ENCODE measurements at regions not wholly inside any gene's neighbourhood (a gene's known extent, or its start where the extent isn't known, plus 50 kb on each side); places are given as distances from the start of the nearest gene placed in this dataset.
A peak's percentile ranks its signal among the peaks of the same experiment; 100 is the strongest.

DNA sequence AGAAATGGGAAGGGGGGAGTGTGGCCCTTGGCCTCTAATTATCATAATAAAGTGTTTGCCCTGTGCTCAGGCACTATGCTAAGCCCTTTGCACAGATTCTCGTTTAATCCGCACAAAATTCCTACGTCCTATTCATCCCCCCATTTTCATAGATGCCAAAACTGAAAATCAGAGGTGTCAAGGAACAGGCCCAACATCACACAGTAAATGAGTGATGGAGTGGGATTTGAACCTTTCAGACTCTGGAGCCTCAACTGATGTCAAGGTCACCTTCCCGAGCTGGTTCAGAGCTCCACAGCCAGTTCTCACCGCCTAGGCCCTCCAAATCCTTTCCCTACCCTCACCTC is 80.7 kb downstream of the IRF2BPL start:
- intact Hi-C loops (cut with DNase I, micrococcal nuclease) = loop anchor here in 1 of 2 donors (10.0 kb wide), 1 partner anchor 97 kb away; no protein-coding TSS in a partner anchor
- no peaks in the 10 kb centered on the region for H3K36me3 ChIP-seq (ENCODE audit: low read depth)
- H3K4me1 ChIP-seq (ENCODE audit: low read depth) = peaks cover 13% of the 10 kb centered on the region
- TF ChIP-seq, protein P1, sequence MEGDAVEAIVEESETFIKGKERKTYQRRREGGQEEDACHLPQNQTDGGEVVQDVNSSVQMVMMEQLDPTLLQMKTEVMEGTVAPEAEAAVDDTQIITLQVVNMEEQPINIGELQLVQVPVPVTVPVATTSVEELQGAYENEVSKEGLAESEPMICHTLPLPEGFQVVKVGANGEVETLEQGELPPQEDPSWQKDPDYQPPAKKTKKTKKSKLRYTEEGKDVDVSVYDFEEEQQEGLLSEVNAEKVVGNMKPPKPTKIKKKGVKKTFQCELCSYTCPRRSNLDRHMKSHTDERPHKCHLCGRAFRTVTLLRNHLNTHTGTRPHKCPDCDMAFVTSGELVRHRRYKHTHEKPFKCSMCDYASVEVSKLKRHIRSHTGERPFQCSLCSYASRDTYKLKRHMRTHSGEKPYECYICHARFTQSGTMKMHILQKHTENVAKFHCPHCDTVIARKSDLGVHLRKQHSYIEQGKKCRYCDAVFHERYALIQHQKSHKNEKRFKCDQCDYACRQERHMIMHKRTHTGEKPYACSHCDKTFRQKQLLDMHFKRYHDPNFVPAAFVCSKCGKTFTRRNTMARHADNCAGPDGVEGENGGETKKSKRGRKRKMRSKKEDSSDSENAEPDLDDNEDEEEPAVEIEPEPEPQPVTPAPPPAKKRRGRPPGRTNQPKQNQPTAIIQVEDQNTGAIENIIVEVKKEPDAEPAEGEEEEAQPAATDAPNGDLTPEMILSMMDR (IDR thresholded peaks at IDR 0.05) = no peak
- DNase-seq = no peak
- H3K4me3 ChIP-seq = no peak overlapping the region
- no peaks in the 10 kb centered on the region for H3K9me3 ChIP-seq
- ATAC-seq = no peak

- ATAC-seq (peak; percentile 89), DNase-seq (peak; percentile 88 to 91 (median 89))
- H3K36me3 ChIP-seq (ENCODE audit: low read depth) = no peaks in the 10 kb centered on the region
- TF ChIP-seq, protein P1 (IDR thresholded peaks at IDR 0.05) = peak; percentile 33
- intact Hi-C loops (cut with DNase I, micrococcal nuclease) = loop anchor here in 1 of 2 donors (10.0 kb wide), 1 partner anchor 98 kb away; no protein-coding TSS in a partner anchor
- H3K9me3 ChIP-seq = no peaks in the 10 kb centered on the region
- peaks cover 13% of the 10 kb centered on the region for H3K4me1 ChIP-seq (ENCODE audit: low read depth)
- H3K4me3 ChIP-seq = no peak overlapping the region
These were observed 81.2 kb downstream of the IRF2BPL start for GRCh38 chr14:76947078-76947837.

GRCh38 chr14:76946753-76947077 is 81.8 kb downstream of the IRF2BPL start:
- DNase-seq = no peak
- Histone ChIP-seq H3K4me1 (ENCODE audit: low read depth) (peaks cover 13% of the 10 kb centered on the region), H3K9me3 (no peaks in the 10 kb centered on the region), H3K4me3 (no peak overlapping the region), H3K36me3 (ENCODE audit: low read depth) (no peaks in the 10 kb centered on the region)
- TF ChIP-seq, protein P1 (IDR thresholded peaks at IDR 0.05) = no peak
- no peak for ATAC-seq
- intact Hi-C loops (cut with DNase I, micrococcal nuclease) = loop anchor here in 1 of 2 donors (10.0 kb wide), 1 partner anchor 98 kb away; no protein-coding TSS in a partner anchor

- DNase-seq = no peak
- H3K9me3 ChIP-seq = no peaks in the 10 kb centered on the region
- H3K4me1 ChIP-seq (ENCODE audit: low read depth) = peaks cover 13% of the 10 kb centered on the region
- no peak for ATAC-seq
- no peak overlapping the region for H3K4me3 ChIP-seq
- intact Hi-C loops (cut with DNase I, micrococcal nuclease) = loop anchor here in 1 of 2 donors (10.0 kb wide), 1 partner anchor 102 kb away; no protein-coding TSS in a partner anchor
- TF ChIP-seq, protein P1 (IDR thresholded peaks at IDR 0.05) = no peak
- H3K36me3 ChIP-seq (ENCODE audit: low read depth) = no peaks in the 10 kb centered on the region
These were observed 85.4 kb downstream of the IRF2BPL start for GRCh38 chr14:76943072-76943471.

DNA sequence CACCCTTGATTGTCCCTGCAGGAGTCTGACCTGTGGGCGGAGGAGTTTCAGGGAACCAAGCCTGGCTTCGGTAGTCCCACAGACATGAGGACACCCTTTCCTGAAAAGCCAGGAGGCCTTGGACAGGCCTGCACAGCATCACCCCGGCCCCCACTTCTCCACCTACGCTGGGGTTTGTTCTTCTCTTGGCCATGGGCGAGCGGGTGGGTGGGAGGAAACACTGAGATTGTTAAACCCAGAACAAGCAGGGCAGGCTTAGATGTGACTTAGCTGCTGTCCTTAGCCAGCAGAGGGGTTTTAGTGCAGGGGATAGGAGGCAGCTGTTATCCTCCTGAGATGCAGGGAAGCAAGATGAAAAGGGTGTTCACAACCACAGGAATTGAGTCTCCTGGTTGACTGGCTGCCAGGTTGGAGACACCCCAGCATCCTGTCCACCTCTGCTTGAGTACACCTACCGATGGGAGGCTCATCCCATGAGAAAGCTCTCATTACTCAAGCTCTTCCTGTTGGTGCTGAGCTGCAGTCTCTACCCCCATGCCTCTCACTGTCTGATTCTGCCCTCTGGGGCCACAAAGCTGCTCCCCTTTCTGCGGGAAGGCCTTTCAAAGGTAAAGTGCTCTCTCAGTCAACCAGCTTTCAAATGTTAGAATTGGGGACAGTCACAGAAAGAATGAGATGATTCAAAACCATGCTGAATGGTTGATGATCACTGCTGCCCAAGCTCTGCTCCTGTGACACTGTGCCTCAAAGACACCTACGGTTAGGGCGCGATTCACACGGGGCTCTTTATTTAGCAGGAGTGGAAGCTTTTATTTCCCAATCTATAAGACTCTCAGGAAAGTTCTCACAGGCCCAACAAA is 86.3 kb downstream of the IRF2BPL start:
- ATAC-seq = no peak
- no peaks in the 10 kb centered on the region for H3K9me3 ChIP-seq
- intact Hi-C loops (cut with DNase I, micrococcal nuclease) = loop anchor here in 1 of 2 donors (10.0 kb wide), 1 partner anchor 103 kb away; no protein-coding TSS in a partner anchor
- no peak overlapping the region for H3K4me3 ChIP-seq
- TF ChIP-seq, protein P1 (IDR thresholded peaks at IDR 0.05) = no peak
- no peak for DNase-seq
- peaks cover 4% of the 10 kb centered on the region for H3K4me1 ChIP-seq (ENCODE audit: low read depth)
- H3K36me3 ChIP-seq (ENCODE audit: low read depth) = no peaks in the 10 kb centered on the region

Data from mucosa of descending colon (tissue), 3 donors.